MM.1S (cell line): ENCODE measurements at regions not wholly inside any gene's neighbourhood (a gene's known extent, or its start where the extent isn't known, plus 50 kb on each side); places are given as distances from the start of the nearest gene placed in this dataset.

Source experiments
- DNase-seq: peaks from one replicate; pipeline ENCODE4 v3.0.0-alpha.2; 2015
- H2AFZ ChIP-seq: fragments of 300-600 bp; sonication (generic); 2 replicates; pipeline ENCODE4 v1.6.0; 2016; ENCODE audit warnings: antibody characterized with exemption, low read length
- H3F3A ChIP-seq: fragments of 300-600 bp; sonication (generic); 2 replicates; pipeline ENCODE4 v1.6.1; 2016; ENCODE audit warnings: mild to moderate bottlenecking, antibody characterized with exemption, low read length, moderate library complexity, mixed read lengths; ENCODE audit not compliant: insufficient read depth
- H3K27ac ChIP-seq: fragments of 300-600 bp; sonication (generic); 2 replicates; pipeline ENCODE4 v1.5.1; 2016; ENCODE audit warnings: mild to moderate bottlenecking, low read length
- H3K27me3 ChIP-seq: fragments of 300-600 bp; sonication (generic); replicated peaks from 2 replicates; pipeline ENCODE4 v1.6.0; 2016; ENCODE audit warnings: low read length; ENCODE audit not compliant: insufficient read depth
- H3K36me3 ChIP-seq: fragments of 300-600 bp; sonication (generic); replicated peaks from 2 replicates; pipeline ENCODE4 v1.6.1; 2016; ENCODE audit warnings: mild to moderate bottlenecking, low read length, mixed read lengths; ENCODE audit not compliant: insufficient read depth
- H3K4me1 ChIP-seq: fragments of 300-600 bp; sonication (generic); 2 replicates; pipeline ENCODE4 v1.6.1; 2016; ENCODE audit warnings: low read length, mixed read lengths
- H3K4me2 ChIP-seq: fragments of 300-600 bp; sonication (generic); 2 replicates; pipeline ENCODE4 v1.6.0; 2016; ENCODE audit warnings: low read depth, low read length
- H3K4me3 ChIP-seq: fragments of 300-600 bp; sonication (generic); 2 replicates; pipeline ENCODE4 v1.5.1; 2016; ENCODE audit warnings: low read length, mixed read lengths
- H3K79me2 ChIP-seq: fragments of 300-600 bp; sonication (generic); 2 replicates; pipeline ENCODE4 v1.6.1; 2016; ENCODE audit warnings: mixed run types, low read length, mixed read lengths
- H3K9ac ChIP-seq: fragments of 300-600 bp; sonication (generic); 2 replicates; pipeline ENCODE4 v1.6.1; 2016; ENCODE audit warnings: low read length, mixed read lengths
- H3K9me2 ChIP-seq: fragments of 300-600 bp; sonication (generic); replicated peaks from 2 replicates; pipeline ENCODE4 v1.6.1; 2016; ENCODE audit warnings: mild to moderate bottlenecking, low read length, mixed read lengths; ENCODE audit not compliant: insufficient read depth
- H3K9me3 ChIP-seq: fragments of 300-600 bp; sonication (generic); replicated peaks from 2 replicates; pipeline ENCODE4 v1.6.1; 2016; ENCODE audit warnings: mild to moderate bottlenecking, low read length, mixed read lengths; ENCODE audit not compliant: insufficient read depth
- H4K20me1 ChIP-seq: fragments of 300-600 bp; sonication (generic); 2 replicates; pipeline ENCODE4 v1.6.1; 2016; ENCODE audit warnings: mild to moderate bottlenecking, low read length, moderate library complexity, mixed read lengths; ENCODE audit not compliant: insufficient read depth
- EZH2 ChIP-seq: fragments of 300-600 bp; sonication (generic); optimal IDR thresholded peaks from 2 replicates; pipeline ENCODE3; 2017; ENCODE audit warnings: low read depth, mild to moderate bottlenecking, antibody characterized with exemption, low read length, mixed read lengths
- EZH2phosphoT487 ChIP-seq: fragments of 300-600 bp; sonication (generic); IDR thresholded peaks from 2 replicates; pipeline ENCODE4 v1.6.1; 2018; ENCODE audit warnings: antibody characterized with exemption, low read length
- TF ChIP-seq, protein P1 (sequence below): fragments of 300-600 bp; sonication (generic); IDR thresholded peaks from 2 replicates; pipeline ENCODE4 v1.5.1; 2016; ENCODE audit warnings: antibody characterized with exemption, low read length, mixed read lengths

DNA sequence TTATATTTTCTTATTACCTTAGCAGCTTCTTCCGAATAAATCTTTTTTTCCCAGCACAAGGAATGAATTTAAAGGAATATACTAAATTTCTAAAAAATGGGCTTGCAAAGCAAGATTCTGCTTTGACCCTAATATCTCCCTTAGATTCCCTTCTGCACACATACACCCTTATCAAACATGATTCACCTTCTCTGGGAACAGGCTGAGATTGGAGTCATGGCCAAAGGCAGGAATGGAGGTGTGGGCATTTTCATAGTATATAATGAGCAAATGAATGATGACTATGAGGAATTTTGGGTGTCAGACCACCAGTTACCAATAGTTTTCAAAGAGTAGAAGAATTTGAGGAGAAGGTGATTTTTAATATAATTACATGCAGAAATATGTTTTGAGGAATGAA lies 231.3 kb upstream of the CDH11 start:
- H3K27me3 ChIP-seq: no peaks in the 10 kb centered on the region
- H3K4me1 ChIP-seq: no peaks in the 10 kb centered on the region
- H3K27ac ChIP-seq: no peak overlapping the region
- no peak overlapping the region for H3K9ac ChIP-seq
- no peaks in the 10 kb centered on the region for H3K9me3 ChIP-seq
- no peak overlapping the region for H3K4me2 ChIP-seq
- H3K79me2 ChIP-seq: no peaks in the 10 kb centered on the region
- H4K20me1 ChIP-seq: no peaks in the 10 kb centered on the region
- H3K9me2 ChIP-seq: no peaks in the 10 kb centered on the region
- H3K4me3 ChIP-seq: no peak overlapping the region
- TF ChIP-seq, protein P1, sequence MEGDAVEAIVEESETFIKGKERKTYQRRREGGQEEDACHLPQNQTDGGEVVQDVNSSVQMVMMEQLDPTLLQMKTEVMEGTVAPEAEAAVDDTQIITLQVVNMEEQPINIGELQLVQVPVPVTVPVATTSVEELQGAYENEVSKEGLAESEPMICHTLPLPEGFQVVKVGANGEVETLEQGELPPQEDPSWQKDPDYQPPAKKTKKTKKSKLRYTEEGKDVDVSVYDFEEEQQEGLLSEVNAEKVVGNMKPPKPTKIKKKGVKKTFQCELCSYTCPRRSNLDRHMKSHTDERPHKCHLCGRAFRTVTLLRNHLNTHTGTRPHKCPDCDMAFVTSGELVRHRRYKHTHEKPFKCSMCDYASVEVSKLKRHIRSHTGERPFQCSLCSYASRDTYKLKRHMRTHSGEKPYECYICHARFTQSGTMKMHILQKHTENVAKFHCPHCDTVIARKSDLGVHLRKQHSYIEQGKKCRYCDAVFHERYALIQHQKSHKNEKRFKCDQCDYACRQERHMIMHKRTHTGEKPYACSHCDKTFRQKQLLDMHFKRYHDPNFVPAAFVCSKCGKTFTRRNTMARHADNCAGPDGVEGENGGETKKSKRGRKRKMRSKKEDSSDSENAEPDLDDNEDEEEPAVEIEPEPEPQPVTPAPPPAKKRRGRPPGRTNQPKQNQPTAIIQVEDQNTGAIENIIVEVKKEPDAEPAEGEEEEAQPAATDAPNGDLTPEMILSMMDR: no peak
- TF ChIP-seq EZH2 (no peak), EZH2phosphoT487 (no peak)
- no peak for DNase-seq
- no peaks in the 10 kb centered on the region for H3F3A ChIP-seq
- H3K36me3 ChIP-seq: no peaks in the 10 kb centered on the region
- H2AFZ ChIP-seq: no peak overlapping the region

DNA sequence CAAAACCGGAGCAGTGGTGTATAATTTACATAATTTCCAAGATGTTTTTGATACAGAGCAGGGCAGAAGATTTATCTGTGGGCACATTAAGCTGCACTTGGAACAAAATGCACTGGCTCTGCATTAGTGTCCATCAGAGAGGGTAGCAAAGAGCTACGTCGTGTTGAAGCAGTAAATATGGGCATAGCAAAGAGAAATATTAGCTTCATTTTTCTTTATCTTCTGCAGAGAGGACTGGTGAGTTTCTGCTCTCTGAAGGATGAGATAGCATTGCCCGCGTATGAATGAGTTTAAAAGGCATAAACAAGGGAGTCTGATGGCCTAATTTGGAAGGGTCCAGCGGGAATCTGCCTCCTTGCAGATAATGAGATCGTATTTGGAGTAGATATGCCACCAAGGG lies 227.8 kb upstream of the CDH11 start:
- no peak for DNase-seq
- H2AFZ ChIP-seq: no peak overlapping the region
- no peaks in the 10 kb centered on the region for H3K79me2 ChIP-seq
- no peak overlapping the region for H3K9ac ChIP-seq
- H3K4me1 ChIP-seq: no peaks in the 10 kb centered on the region
- H3K4me2 ChIP-seq: no peak overlapping the region
- H3K27me3 ChIP-seq: no peaks in the 10 kb centered on the region
- H3K9me3 ChIP-seq: no peaks in the 10 kb centered on the region
- no peaks in the 10 kb centered on the region for H4K20me1 ChIP-seq
- no peak overlapping the region for H3K27ac ChIP-seq
- H3K4me3 ChIP-seq: no peak overlapping the region
- no peaks in the 10 kb centered on the region for H3K9me2 ChIP-seq
- no peaks in the 10 kb centered on the region for H3F3A ChIP-seq
- no peaks in the 10 kb centered on the region for H3K36me3 ChIP-seq
- TF ChIP-seq, protein P1: no peak
- TF ChIP-seq EZH2: no peak
- no peak for TF ChIP-seq EZH2phosphoT487

GRCh38 chr16:65343556-65343955 lies 221.7 kb upstream of the CDH11 start:
- no peaks in the 10 kb centered on the region for H3F3A ChIP-seq
- TF ChIP-seq EZH2: no peak
- TF ChIP-seq, protein P1: no peak
- no peak for TF ChIP-seq EZH2phosphoT487
- no peak overlapping the region for H3K9ac ChIP-seq
- no peak for DNase-seq
- H3K4me2 ChIP-seq: no peak overlapping the region
- H3K9me2 ChIP-seq: no peaks in the 10 kb centered on the region
- H3K4me3 ChIP-seq: no peak overlapping the region
- H3K36me3 ChIP-seq: no peaks in the 10 kb centered on the region
- no peak overlapping the region for H2AFZ ChIP-seq
- no peaks in the 10 kb centered on the region for H4K20me1 ChIP-seq
- H3K4me1 ChIP-seq: no peaks in the 10 kb centered on the region
- H3K79me2 ChIP-seq: no peaks in the 10 kb centered on the region
- no peaks in the 10 kb centered on the region for H3K9me3 ChIP-seq
- no peaks in the 10 kb centered on the region for H3K27me3 ChIP-seq
- no peak overlapping the region for H3K27ac ChIP-seq
